ENCODE measurements at regions not wholly inside any gene's neighbourhood (a gene's known extent, or its start where the extent isn't known, plus 50 kb on each side); places are given as distances from the start of the nearest gene placed in this dataset.

- TF ChIP-seq CTCF (IDR thresholded peaks at IDR 0.05; ENCODE audit: low read length) (no peak), EZH2 (IDR thresholded peaks at IDR 0.05; ENCODE audit: borderline replicate concordance, low read length) (no peak)
Observed at GRCh38 chr10:78707745-78708144, 361.0 kb upstream of the ZMIZ1 start.
